ENCODE measurements at regions not wholly inside any gene's neighbourhood (a gene's known extent, or its start where the extent isn't known, plus 50 kb on each side); places are given as distances from the start of the nearest gene placed in this dataset.

GRCh38 chr6:51283723-51284355, 465.2 kb downstream of the TFAP2B start:
- TF ChIP-seq CTCF (optimal IDR thresholded peaks at IDR 0.05 in 1 of 3, IDR thresholded peaks at IDR 0.05 in 1 of 3, conservative IDR thresholded peaks at IDR 0.05 in 1 of 3; ENCODE audit: extremely low read depth in 1 of 3, insufficient read depth in 2 of 3, low read length in 3 of 3) (no peak), EZH2 (IDR thresholded peaks at IDR 0.05; ENCODE audit: low read length) (no peak)

Data from keratinocyte (primary cell).